ENCODE measurements at regions not wholly inside any gene's neighbourhood (a gene's known extent, or its start where the extent isn't known, plus 50 kb on each side); places are given as distances from the start of the nearest gene placed in this dataset.
"Not testable (repeated sequence)": the region's sequence is repeated elsewhere in the genome, so short reads cannot be mapped to it uniquely, and the experiment has no call there.

GRCh38 chr12:97616946-97617345, 154.3 kb downstream of the RMST start:
- DNase-seq (ENCODE audit: low read depth) = no peak

DNA sequence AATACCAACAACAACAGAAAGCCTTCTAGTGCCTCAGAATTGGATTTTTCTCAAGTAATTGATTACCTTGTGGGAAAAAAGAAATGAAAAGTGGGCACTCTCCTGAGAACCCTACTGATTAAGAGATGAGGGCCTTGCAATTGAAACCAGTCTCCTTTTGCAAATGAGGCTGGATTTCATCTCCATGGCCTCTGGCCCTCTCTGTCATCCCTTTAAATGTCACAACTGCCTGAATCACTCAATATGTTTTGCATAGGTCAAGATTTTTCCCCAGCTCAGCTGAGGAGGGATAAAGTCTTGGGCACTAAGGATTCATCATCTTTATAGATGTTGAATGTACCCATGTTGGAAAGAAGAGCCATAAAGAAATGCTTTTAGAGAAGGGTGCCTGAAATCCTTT, 166.4 kb downstream of the RMST start:
- no peak for DNase-seq (ENCODE audit: low read depth)

- DNase-seq (ENCODE audit: low read depth) = no peak
These were observed 166.8 kb downstream of the RMST start for GRCh38 chr12:97629382-97629781.

DNA sequence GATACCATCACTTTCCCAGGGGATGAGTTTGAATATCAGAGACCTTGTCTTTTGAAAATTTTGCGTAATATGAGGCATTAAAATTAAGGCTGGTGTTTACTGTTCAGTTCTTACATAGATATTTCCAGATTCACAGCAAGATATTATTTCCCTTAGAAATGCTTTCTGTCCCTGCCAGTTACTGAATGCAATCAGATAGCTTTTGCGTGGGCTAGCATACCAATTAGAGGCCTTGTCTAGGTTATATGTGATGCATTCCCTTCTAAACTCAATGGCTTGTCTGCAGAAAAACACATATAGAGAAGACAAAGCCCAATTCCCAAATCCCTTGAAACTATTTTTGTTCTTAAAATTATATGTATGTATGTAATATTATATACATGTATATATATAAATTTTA, 167.8 kb downstream of the RMST start:
- DNase-seq (ENCODE audit: low read depth) = no peak

DNA sequence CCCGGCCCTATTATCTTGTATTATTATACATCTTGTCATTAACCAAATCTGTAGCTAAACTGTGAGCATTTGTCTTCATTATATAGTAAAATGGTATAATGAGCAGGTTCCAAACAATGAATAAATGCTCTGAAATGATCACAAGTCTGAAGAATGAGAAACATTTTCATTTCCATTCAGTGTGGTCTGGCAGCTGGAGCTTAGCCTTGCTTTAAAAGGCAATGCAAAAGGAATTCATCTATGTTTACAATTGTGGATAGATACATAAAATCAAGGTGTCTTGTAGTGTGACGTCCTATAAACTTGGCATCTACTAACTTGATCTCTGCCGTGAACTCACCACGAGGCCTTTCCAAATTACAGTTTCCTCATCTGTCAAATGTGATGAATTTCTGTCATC, 168.3 kb downstream of the RMST start:
- DNase-seq (ENCODE audit: low read depth) = no peak

GRCh38 chr12:97637770-97638169, 175.2 kb downstream of the RMST start:
- DNase-seq (ENCODE audit: low read depth) = no peak

- DNase-seq (ENCODE audit: low read depth) = no peak
These were observed 176.1 kb downstream of the RMST start for GRCh38 chr12:97638739-97639138.

DNA sequence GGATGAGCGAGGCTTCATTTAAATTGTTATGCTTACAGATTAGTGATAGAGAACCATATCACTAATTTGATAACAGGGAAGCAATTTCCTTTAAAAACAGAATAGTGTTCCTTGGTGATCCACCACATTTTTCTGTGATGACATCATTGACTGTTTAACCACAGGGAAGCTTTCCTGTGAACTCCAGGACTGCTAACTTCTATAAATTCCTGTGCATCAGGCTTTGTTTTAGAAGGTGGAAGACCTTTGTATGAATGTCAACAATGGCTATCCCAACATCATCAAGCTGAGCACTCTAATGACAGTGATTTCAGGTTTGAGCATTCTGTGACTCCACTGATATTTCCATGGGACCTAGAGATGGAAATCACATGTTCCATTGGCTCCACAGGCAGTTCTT, 177.1 kb downstream of the RMST start:
- DNase-seq (ENCODE audit: low read depth) = no peak

DNA sequence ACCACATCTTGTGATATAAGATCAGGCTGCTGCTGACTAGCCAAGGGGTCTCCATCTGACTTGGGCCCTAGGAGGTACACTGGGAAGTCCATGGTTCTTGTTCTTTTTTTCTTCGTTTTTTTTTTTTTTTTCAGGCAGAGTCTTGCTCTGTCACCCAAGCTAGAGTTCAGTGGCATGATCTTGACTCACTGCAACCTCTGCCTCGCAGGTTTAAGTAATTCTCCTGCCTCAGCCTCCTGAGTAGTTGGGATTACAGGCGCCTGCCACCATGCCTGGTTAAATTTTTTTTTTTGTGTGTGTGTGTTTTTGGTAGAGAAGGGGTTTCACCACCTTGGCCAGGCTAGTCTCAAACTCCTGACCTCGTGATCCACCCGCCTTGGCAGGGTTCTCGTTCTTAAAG, 178.2 kb downstream of the RMST start:
- no peak for DNase-seq (ENCODE audit: low read depth)

- no peak for DNase-seq (ENCODE audit: low read depth)
These were observed 180.3 kb downstream of the RMST start for GRCh38 chr12:97642911-97643310.

- no peak for DNase-seq (ENCODE audit: low read depth)
These were observed 181.3 kb downstream of the RMST start for GRCh38 chr12:97643924-97644323.

- no peak for DNase-seq (ENCODE audit: low read depth)
These were observed 183.1 kb downstream of the RMST start for GRCh38 chr12:97645726-97646125.

DNA sequence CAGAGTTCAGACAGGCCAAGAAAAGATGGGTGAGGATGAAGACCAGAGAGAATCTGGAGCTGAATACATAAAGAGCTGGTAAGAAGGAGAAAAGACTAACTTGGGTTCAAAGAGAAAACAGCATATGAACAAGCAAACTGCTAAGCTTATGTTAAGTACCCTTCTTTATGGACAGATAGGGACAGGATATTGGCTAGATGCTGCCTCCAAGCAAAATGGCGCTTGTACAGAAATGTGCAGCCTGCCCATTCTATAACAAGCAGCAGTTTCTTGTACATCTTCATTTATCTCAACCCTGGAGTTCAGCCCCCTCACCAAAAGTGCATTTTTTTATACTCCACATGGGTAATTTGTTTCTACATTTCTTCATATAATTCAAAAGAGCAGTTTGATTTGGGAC, 184.5 kb downstream of the RMST start:
- no peak for DNase-seq (ENCODE audit: low read depth)

- DNase-seq (ENCODE audit: low read depth) = no peak
These were observed 187.6 kb downstream of the RMST start for GRCh38 chr12:97650242-97650641.

DNA sequence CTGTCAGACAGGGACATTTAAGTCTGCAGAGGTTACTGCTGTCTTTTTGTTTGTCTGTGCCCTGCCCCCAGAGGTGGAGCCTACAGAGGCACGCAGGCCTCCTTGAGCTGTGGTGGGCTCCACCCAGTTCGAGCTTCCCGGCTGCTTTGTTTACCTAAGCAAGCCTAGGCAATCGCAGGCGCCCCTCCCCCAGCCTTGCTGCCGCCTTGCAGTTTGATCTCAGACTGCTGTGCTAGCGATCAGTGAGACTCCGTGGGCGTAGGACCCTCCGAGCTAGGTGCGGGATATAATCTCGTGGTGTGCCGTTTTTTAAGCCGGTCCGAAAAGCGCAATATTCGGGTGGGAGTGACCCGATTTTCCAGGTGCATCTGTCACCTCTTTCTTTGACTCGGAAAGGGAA, 193.9 kb downstream of the RMST start:
- not testable (repeated sequence) for DNase-seq (ENCODE audit: low read depth)

- no peak for DNase-seq (ENCODE audit: low read depth)
These were observed 196.7 kb downstream of the RMST start for GRCh38 chr12:97659117-97659880.

DNA sequence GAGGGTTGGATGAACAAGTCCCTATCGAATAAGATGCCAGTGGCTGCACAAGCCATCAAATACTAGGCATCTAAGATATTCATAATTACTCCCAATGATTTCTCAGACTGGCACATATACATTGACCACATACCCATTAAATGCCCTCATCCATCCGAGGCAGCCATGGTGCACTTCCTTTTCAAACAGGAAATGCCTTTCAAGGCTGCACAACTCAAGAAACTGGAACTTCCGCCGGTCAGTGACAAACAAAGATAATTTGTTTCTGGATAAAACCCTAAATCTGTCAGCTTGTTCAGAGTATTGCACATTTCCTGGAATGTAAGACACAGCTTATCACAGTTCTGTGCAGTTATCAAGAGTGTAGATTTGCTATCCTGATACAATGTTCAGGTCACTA, 203.7 kb downstream of the RMST start:
- no peak for DNase-seq (ENCODE audit: low read depth)

- DNase-seq (ENCODE audit: low read depth) = no peak
These were observed 210.3 kb downstream of the RMST start for GRCh38 chr12:97672870-97673269.

GRCh38 chr12:97680751-97681150, 218.1 kb downstream of the RMST start:
- no peak for DNase-seq (ENCODE audit: low read depth)

- no peak for DNase-seq (ENCODE audit: low read depth)
These were observed 219.3 kb downstream of the RMST start for GRCh38 chr12:97681612-97682504.

- no peak for DNase-seq (ENCODE audit: low read depth)
These were observed 222.8 kb downstream of the RMST start for GRCh38 chr12:97685360-97685759.

DNA sequence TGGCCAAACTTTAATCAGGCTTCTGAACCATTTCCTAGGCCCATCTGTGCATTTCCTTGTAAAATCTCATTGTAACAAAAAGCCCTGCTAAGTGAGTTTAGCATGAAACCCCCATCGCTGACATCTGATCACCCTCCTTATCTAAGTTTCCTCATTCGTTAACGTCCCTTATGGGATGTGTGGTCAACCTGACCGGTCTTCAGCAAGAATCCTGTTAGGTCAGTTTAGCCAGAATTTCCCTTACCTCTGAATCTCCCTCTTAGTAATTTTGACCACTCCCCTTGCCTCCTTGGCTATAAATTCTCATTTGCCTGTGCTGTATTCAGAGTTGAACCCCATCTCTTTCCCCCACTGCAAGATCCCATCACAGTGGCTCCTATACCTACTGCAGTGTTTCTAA, 239.3 kb downstream of the RMST start:
- DNase-seq (ENCODE audit: low read depth) = no peak

DNA sequence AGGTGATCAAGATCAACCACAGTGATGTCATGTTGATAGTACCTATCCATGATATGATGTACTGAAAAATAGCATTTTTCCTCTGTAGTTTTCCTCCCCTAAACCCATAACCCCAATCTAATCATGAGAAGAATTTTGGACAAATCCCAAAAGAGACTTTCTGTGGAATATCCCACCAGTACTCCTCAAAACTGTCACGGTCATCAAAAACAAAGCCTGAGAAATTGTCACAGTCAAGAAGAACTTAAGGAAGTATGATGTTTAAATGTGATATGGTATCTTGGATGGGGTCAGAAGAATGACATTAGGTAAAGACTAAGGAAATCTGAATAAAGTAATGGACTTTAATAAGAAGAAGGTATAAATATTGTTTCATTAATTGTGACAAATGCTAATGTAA, 248.8 kb downstream of the RMST start:
- DNase-seq (ENCODE audit: low read depth) = no peak

Data from LHCN-M2 (cell line).